ENCODE measurements at regions not wholly inside any gene's neighbourhood (a gene's known extent, or its start where the extent isn't known, plus 50 kb on each side); places are given as distances from the start of the nearest gene placed in this dataset.
"Not testable (repeated sequence)": the region's sequence is repeated elsewhere in the genome, so short reads cannot be mapped to it uniquely, and the experiment has no call there.

GRCh38 chrX:44747317-44747716 lies 96.5 kb upstream of the DUSP21 start:
- Histone ChIP-seq H3K27ac (no peak overlapping the region), H3K27me3 (peaks cover 1% of the 10 kb centered on the region), H3K4me1 (replicated peaks in 1 of 2) (no peaks in the 10 kb centered on the region), H3K4me3 (no peak overlapping the region), H3K9me3 (replicated peaks in 1 of 3) (no peaks in the 10 kb centered on the region), H3K36me3 (replicated peaks in 1 of 2) (no peaks in the 10 kb centered on the region)
- 45 to 63% (median 58%) methylated on average over 2 of the region's 2 CpGs for WGBS, 4 donors
- intact Hi-C loops (cut with DNase I), result no loop called here
- DNase-seq, result no peak
- TF ChIP-seq POLR2A (IDR thresholded peaks at IDR 0.05) (no peak), CTCF (IDR thresholded peaks at IDR 0.05) (no peak)

GRCh38 chrX:44744799-44745198 lies 99.0 kb upstream of the DUSP21 start:
- Histone ChIP-seq H3K27me3 (peaks cover 5% of the 10 kb centered on the region), H3K4me3 (no peak overlapping the region), H3K36me3 (replicated peaks in 1 of 2) (no peaks in the 10 kb centered on the region), H3K9me3 (replicated peaks in 1 of 3) (no peaks in the 10 kb centered on the region), H3K27ac (no peak overlapping the region), H3K4me1 (replicated peaks in 1 of 2) (no peaks in the 10 kb centered on the region)
- 63 to 72% (median 69%) methylated on average over 3 of the region's 3 CpGs for WGBS, 4 donors
- intact Hi-C loops (cut with DNase I), result no loop called here
- DNase-seq, result no peak
- TF ChIP-seq POLR2A (IDR thresholded peaks at IDR 0.05), result no peak

GRCh38 chrX:44742480-44743155 lies 101.2 kb upstream of the DUSP21 start:
- Histone ChIP-seq H3K36me3 (replicated peaks in 1 of 2) (no peaks in the 10 kb centered on the region), H3K27ac (no peak overlapping the region), H3K4me3 (no peak overlapping the region), H3K27me3 (peaks cover 5% of the 10 kb centered on the region), H3K4me1 (replicated peaks in 1 of 2) (no peaks in the 10 kb centered on the region), H3K9me3 (replicated peaks in 1 of 3) (no peaks in the 10 kb centered on the region)
- DNase-seq, result no peak
- 58 to 68% (median 65%) methylated on average over 6 of the region's 6 CpGs for WGBS, 4 donors
- TF ChIP-seq CTCF (IDR thresholded peaks at IDR 0.05), result no peak
- intact Hi-C loops (cut with DNase I), result no loop called here

GRCh38 chrX:44741859-44742258 lies 102.0 kb upstream of the DUSP21 start:
- intact Hi-C loops (cut with DNase I); H3K27ac ChIP-seq; H3K9me3 ChIP-seq (replicated peaks in 1 of 3); H3K27me3 ChIP-seq; H3K4me3 ChIP-seq; H3K4me1 ChIP-seq (replicated peaks in 1 of 2); H3K36me3 ChIP-seq (replicated peaks in 1 of 2); DNase-seq: not testable (repeated sequence)
- WGBS, 4 donors, result 78 to 92% (median 79%) methylated on average over 7 of the region's 7 CpGs

GRCh38 chrX:44741458-44741857 lies 102.4 kb upstream of the DUSP21 start:
- H3K4me3 ChIP-seq; H3K27ac ChIP-seq; H3K27me3 ChIP-seq; H3K4me1 ChIP-seq (replicated peaks in 1 of 2); H3K36me3 ChIP-seq (replicated peaks in 1 of 2); DNase-seq; H3K9me3 ChIP-seq (replicated peaks in 1 of 3); intact Hi-C loops (cut with DNase I): not testable (repeated sequence)
- 68 to 90% (median 84%) methylated on average over 3 to 6 of the region's 6 CpGs for WGBS, 4 donors

GRCh38 chrX:44735498-44735897 lies 108.3 kb upstream of the DUSP21 start:
- Histone ChIP-seq H3K27me3 (no peaks in the 10 kb centered on the region), H3K4me1 (replicated peaks in 1 of 2) (no peaks in the 10 kb centered on the region), H3K27ac (no peak overlapping the region), H3K9me3 (replicated peaks in 1 of 3) (no peaks in the 10 kb centered on the region), H3K4me3 (no peak overlapping the region), H3K36me3 (replicated peaks in 1 of 2) (no peaks in the 10 kb centered on the region)
- intact Hi-C loops (cut with DNase I), result no loop called here
- DNase-seq, result no peak
- TF ChIP-seq CTCF (IDR thresholded peaks at IDR 0.05) (no peak), POLR2A (IDR thresholded peaks at IDR 0.05) (no peak)
- WGBS, 4 donors, result 77 to 80% (median 79%) methylated on average over 2 of the region's 2 CpGs

Data from adrenal gland (tissue), 9 donors.